Putamen (tissue), 1 donor: ENCODE measurements at regions not wholly inside any gene's neighbourhood (a gene's known extent, or its start where the extent isn't known, plus 50 kb on each side); places are given as distances from the start of the nearest gene placed in this dataset.
A peak's percentile ranks its signal among the peaks of the same experiment; 100 is the strongest.
"Not testable (repeated sequence)": the region's sequence is repeated elsewhere in the genome, so short reads cannot be mapped to it uniquely, and the experiment has no call there.

Source experiments
- DNase-seq: peaks from one replicate; pipeline ENCODE4 v3.0.0-alpha.2; 2016; ENCODE audit warnings: low spot score

- no peak for DNase-seq
Measured at GRCh38 chr10:7108141-7108540, 302.7 kb downstream of the SFMBT2 start.

GRCh38 chr10:7107285-7107684 lies 303.5 kb downstream of the SFMBT2 start:
- DNase-seq, result no peak

GRCh38 chr10:7104379-7104778 lies 306.5 kb downstream of the SFMBT2 start:
- not testable (repeated sequence) for DNase-seq

GRCh38 chr10:7102557-7103349 lies 308.1 kb downstream of the SFMBT2 start:
- no peak for DNase-seq

- no peak for DNase-seq
Measured at GRCh38 chr10:7102084-7102483, 308.8 kb downstream of the SFMBT2 start.

- no peak for DNase-seq
Measured at GRCh38 chr10:7101451-7101850, 309.4 kb downstream of the SFMBT2 start.

- DNase-seq, result no peak
Measured at GRCh38 chr10:7100032-7100702, 310.7 kb downstream of the SFMBT2 start.

DNA sequence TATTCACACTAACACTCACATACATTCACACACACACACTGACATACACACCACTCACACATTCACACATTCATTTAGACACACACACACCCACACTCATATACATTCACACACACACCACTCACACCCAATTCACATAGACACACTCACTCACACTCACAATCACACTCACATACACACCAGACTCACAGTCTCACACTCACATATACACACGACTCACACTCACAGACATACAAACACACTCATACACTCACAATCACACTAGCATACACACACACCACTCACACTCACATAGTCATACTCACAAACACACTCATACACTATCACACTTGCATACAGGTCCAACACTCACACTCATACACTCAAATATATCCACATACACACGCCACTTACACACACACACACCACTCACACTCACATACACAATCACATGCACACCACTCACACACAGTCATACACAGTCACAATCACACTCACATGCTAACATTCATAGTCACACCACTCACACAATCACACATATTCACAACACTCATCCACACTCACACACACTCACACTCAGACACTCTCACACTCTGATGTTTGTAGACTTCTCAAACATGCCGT lies 312.6 kb downstream of the SFMBT2 start:
- no peak for DNase-seq

GRCh38 chr10:7094781-7095180 lies 316.1 kb downstream of the SFMBT2 start:
- no peak for DNase-seq

DNA sequence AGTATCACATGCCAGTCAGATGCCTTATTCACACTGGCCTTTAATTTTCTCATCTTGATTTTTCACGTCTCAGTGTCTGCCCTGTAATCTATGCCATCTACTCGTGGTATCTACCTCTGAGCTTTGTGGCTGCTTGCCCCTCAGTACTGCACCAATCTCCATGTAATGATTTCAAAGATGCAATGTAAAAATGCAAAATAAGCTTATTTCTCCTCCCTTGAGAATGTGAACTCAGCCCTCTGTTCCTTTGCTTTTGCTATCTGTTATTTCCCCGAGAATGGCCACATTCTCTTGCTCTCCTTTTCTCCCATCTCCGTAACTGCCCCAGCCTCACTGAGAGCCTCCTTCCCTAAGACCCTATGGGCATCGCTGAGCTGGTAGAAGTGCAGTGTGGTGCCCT lies 317.5 kb downstream of the SFMBT2 start:
- no peak for DNase-seq

DNA sequence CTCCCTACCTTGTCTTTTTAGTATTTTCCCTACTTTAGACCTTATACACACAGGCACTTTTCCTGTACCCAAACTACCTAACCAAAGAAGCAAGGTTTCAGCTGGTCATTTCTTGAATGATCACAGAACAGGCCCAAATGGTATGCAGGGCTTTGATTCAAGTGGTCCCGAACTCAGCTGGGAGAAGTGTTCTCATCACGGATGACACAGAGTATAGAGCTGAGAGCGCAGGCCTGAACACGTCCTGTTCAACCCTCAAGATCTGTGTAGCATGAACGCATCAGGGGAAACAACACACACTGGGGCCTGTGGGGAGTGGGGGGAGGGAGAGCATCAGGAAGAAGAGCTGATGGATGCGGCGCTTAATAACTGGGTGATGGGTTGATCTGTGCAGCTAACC lies 318.2 kb downstream of the SFMBT2 start:
- DNase-seq, result no peak

- no peak for DNase-seq
Measured at GRCh38 chr10:7090529-7090928, 320.3 kb downstream of the SFMBT2 start.

DNA sequence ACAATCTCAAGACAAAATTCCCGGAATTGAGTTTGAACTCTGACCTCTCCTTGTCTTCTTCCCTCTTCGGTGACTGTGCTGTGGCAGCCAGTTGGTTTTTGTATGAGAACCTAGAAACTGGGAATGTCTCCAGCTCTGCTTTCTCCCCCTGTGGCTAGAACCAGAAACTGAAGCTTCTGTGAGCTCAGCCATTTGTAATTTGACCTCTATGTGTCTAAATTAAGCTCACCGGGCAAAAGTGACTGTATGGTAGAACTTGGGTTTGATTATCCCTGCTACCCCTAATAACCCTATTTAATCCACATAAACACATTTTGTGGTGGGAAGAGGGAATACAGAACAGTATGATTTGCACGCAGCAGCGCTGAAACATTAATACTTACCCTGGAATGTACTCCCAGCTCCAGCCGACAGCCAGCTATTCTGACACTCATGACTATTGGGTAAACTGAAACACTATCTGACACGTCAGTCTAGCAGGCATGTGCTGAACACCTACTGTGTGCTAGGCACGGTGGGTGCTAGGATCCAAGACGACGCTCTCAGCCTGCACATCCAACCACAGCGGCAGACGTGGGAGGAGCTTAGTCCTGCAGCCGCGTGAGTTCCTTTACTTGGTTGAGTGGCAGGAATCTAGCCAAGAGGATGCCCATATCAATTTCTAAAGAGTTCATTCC lies 324.8 kb downstream of the SFMBT2 start:
- peak; percentile 12 for DNase-seq

DNA sequence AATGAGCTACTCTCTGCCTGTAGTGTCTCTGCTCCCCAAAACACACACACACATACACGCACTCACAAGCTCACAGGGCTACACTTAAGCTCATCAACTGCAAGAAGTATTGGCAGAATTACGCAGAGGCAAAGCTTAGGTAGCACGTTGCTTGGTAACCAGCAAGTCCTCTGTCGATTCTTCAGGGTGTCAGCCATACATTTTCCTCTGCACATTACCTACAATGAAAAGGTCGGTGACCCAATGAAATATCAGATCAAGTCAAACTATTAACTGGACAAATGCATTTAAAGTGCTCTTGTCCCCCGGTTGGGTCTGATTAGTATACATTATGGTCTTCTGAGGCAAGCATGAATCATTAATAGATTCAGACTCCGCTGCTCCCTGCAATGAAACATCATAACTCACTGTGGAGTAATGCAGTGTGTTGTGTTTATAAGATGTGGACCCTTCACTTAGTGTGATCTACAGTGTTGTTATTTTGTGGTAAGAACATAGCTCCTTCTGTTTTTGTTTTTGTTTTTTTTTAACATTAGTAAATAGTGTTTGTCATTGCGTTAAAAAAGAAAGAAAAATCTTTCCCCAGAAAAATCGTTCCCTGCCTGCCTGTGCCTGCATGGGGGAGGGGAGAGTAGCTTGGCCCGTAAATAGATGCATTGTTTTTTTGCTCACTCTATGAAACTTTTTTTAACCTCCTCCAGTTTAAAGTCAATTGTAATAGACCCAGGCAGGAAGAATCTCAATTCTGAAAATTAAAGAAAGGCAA lies 325.5 kb downstream of the SFMBT2 start:
- peak; percentile 77 for DNase-seq

DNA sequence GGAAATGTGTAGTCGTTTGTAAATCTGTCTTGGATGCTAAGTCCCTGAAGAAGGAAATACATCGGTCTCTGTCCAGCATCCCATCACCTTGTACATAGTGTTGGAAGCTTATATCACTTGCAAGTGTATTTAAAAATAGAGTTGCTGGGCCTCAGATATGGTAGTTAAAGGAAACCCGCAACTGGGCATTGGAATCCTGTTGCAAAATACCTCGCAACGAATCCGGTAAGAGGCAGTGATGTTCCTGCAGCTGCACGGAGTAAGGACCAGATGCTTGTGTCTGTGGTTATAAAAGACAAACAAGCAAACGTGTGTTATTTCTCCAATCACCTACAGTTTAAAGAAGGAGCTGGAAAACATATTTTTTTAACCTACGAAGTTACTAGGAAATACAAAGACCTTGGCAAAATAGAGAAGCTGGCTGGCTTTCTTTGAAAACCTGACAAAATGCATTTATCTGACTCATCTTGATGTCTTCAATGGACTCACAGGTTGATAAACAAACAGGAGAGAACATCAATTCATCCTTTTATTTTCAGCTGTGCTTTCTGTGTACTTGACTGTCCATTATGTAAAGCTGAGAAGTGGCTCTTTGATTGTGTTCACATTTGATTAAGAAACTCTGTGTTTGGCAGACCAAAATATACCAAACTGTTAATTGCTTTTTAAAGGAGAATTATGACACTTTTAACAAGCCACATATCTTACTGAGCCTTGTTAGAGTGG lies 326.4 kb downstream of the SFMBT2 start:
- DNase-seq, result peak; percentile 13

DNA sequence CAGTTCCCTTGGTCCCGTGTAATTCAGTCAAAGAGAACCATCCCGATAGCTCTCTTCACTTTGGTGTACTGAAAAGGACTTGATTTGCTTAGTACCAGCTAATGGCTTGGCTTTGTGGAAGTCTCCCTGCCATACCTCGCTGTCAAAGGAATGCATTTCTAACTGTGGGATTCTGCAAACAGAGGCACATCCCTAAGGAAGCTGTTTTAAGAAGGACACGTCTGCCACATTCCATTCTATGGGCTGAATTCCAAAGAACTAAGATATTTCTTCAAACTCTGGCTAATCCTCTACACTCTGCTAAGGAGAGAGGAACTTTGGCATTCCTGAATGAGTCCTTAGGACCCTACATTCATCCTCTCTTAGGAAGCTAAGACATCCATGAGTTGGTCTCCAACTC lies 327.9 kb downstream of the SFMBT2 start:
- DNase-seq, result no peak

GRCh38 chr10:7077880-7078279 lies 333.0 kb downstream of the SFMBT2 start:
- DNase-seq, result no peak

DNA sequence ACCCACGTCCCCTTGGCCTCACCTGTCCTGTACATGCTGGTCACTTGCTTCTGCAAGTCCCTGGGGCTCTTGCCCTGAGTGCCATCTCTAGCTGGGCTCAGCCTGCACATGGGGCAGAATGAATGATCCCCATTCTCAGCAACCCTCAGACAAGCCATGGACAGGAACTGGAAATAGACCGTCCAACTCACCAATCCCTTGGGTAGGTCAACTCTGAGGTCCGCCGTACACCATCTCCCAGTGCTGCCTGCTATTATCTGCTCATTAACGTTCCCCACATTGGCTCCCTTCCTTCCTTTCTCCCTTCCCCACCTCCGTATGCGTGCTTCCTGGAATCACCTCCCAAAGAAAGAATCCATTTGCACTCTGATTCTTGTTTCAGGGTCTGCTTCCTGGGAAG lies 335.0 kb downstream of the SFMBT2 start:
- no peak for DNase-seq

GRCh38 chr10:7075110-7075509 lies 335.7 kb downstream of the SFMBT2 start:
- DNase-seq, result no peak

DNA sequence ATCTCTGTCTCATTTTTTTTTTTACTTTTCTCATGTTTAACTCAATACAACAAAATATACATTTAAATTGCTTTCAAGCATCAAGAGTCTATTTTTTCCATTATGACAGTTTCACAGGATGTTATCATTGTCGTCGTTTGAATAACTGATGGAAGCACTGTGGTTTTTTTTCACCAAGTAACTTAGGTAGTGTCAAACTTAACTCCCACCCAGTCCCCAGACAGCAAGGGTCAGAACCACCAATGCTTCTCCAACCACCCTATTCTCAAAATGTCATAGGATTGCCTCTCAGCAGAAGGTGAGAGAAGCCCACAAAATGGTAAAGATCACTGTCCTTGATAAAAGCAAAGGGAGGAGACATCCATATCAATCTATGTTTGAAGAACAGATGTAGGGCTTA lies 339.4 kb downstream of the SFMBT2 start:
- no peak for DNase-seq

GRCh38 chr10:7070950-7071349 lies 339.9 kb downstream of the SFMBT2 start:
- DNase-seq, result no peak
